ENCODE measurements at regions not wholly inside any gene's neighbourhood (a gene's known extent, or its start where the extent isn't known, plus 50 kb on each side); places are given as distances from the start of the nearest gene placed in this dataset.

GRCh38 chr11:26198532-26199096 lies 133.3 kb upstream of the ANO3 start:
- no peak overlapping the region for H3K4me2 ChIP-seq
- H3K27ac Mint-ChIP-seq = no peak overlapping the region
- H3K9me2 ChIP-seq (ENCODE audit: insufficient read depth) = no peaks in the 10 kb centered on the region
- ATAC-seq = no peak
- H3K36me3 Mint-ChIP-seq (ENCODE audit: low read depth) = no peaks in the 10 kb centered on the region
- H2AFZ ChIP-seq = no peak overlapping the region
- peaks cover 4% of the 10 kb centered on the region for H3K27me3 Mint-ChIP-seq (ENCODE audit: insufficient read depth, low read depth, poor library complexity)
- DNase-seq (ENCODE audit: low spot score) = no peak
- H3K36me3 ChIP-seq (ENCODE audit: insufficient read depth) = no peaks in the 10 kb centered on the region
- no peaks in the 10 kb centered on the region for H3K4me1 ChIP-seq (ENCODE audit: insufficient read depth)
- peaks cover 2% of the 10 kb centered on the region; the same call in 1 of the 3 replicates for H3K4me1 Mint-ChIP-seq
- TF ChIP-seq ZNF114 (CRISPR knock-in tag; IDR thresholded peaks at IDR 0.05) (no peak), CREB1 (CRISPR knock-in tag; IDR thresholded peaks at IDR 0.05; ENCODE audit: low read depth) (no peak), ZNF331 (CRISPR knock-in tag; IDR thresholded peaks at IDR 0.05; ENCODE audit: low read depth) (no peak), REST (IDR thresholded peaks at IDR 0.05; ENCODE audit: unreplicated experiment) (no peak), EZH2phosphoT487 (IDR thresholded peaks at IDR 0.05; ENCODE audit: unreplicated experiment) (no peak), JUNB (IDR thresholded peaks at IDR 0.05; ENCODE audit: unreplicated experiment) (no peak), CTCF (conservative IDR thresholded peaks at IDR 0.05; ENCODE audit: low read depth in 2 of 2) (no peak), POLR2AphosphoS5 (IDR thresholded peaks at IDR 0.05; ENCODE audit: low read depth) (no peak), EZH2 (IDR thresholded peaks at IDR 0.05; ENCODE audit: low read depth, unreplicated experiment) (no peak), STAT1 (IDR thresholded peaks at IDR 0.05; ENCODE audit: unreplicated experiment) (no peak), NANOG (IDR thresholded peaks at IDR 0.05; ENCODE audit: borderline replicate concordance) (no peak)
- TF ChIP-seq, protein P1, sequence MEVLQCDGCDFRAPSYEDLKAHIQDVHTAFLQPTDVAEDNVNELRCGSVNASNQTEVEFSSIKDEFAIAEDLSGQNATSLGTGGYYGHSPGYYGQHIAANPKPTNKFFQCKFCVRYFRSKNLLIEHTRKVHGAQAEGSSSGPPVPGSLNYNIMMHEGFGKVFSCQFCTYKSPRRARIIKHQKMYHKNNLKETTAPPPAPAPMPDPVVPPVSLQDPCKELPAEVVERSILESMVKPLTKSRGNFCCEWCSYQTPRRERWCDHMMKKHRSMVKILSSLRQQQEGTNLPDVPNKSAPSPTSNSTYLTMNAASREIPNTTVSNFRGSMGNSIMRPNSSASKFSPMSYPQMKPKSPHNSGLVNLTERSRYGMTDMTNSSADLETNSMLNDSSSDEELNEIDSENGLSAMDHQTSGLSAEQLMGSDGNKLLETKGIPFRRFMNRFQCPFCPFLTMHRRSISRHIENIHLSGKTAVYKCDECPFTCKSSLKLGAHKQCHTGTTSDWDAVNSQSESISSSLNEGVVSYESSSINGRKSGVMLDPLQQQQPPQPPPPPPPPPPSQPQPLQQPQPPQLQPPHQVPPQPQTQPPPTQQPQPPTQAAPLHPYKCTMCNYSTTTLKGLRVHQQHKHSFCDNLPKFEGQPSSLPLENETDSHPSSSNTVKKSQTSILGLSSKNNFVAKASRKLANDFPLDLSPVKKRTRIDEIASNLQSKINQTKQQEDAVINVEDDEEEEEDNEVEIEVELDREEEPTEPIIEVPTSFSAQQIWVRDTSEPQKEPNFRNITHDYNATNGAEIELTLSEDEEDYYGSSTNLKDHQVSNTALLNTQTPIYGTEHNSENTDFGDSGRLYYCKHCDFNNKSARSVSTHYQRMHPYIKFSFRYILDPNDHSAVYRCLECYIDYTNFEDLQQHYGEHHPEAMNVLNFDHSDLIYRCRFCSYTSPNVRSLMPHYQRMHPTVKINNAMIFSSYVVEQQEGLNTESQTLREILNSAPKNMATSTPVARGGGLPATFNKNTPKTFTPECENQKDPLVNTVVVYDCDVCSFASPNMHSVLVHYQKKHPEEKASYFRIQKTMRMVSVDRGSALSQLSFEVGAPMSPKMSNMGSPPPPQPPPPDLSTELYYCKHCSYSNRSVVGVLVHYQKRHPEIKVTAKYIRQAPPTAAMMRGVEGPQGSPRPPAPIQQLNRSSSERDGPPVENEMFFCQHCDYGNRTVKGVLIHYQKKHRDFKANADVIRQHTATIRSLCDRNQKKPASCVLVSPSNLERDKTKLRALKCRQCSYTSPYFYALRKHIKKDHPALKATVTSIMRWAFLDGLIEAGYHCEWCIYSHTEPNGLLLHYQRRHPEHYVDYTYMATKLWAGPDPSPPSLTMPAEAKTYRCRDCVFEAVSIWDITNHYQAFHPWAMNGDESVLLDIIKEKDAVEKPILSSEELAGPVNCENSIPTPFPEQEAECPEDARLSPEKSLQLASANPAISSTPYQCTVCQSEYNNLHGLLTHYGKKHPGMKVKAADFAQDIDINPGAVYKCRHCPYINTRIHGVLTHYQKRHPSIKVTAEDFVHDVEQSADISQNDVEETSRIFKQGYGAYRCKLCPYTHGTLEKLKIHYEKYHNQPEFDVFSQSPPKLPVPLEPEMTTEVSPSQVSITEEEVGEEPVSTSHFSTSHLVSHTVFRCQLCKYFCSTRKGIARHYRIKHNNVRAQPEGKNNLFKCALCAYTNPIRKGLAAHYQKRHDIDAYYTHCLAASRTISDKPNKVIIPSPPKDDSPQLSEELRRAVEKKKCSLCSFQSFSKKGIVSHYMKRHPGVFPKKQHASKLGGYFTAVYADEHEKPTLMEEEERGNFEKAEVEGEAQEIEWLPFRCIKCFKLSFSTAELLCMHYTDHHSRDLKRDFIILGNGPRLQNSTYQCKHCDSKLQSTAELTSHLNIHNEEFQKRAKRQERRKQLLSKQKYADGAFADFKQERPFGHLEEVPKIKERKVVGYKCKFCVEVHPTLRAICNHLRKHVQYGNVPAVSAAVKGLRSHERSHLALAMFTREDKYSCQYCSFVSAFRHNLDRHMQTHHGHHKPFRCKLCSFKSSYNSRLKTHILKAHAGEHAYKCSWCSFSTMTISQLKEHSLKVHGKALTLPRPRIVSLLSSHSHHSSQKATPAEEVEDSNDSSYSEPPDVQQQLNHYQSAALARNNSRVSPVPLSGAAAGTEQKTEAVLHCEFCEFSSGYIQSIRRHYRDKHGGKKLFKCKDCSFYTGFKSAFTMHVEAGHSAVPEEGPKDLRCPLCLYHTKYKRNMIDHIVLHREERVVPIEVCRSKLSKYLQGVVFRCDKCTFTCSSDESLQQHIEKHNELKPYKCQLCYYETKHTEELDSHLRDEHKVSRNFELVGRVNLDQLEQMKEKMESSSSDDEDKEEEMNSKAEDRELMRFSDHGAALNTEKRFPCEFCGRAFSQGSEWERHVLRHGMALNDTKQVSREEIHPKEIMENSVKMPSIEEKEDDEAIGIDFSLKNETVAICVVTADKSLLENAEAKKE (CRISPR knock-in tag; IDR thresholded peaks at IDR 0.05) = no peak
- TF ChIP-seq, protein P2, sequence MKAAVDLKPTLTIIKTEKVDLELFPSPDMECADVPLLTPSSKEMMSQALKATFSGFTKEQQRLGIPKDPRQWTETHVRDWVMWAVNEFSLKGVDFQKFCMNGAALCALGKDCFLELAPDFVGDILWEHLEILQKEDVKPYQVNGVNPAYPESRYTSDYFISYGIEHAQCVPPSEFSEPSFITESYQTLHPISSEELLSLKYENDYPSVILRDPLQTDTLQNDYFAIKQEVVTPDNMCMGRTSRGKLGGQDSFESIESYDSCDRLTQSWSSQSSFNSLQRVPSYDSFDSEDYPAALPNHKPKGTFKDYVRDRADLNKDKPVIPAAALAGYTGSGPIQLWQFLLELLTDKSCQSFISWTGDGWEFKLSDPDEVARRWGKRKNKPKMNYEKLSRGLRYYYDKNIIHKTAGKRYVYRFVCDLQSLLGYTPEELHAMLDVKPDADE (IDR thresholded peaks at IDR 0.05) = no peak
- H3K27me3 ChIP-seq (ENCODE audit: insufficient read depth) = no peaks in the 10 kb centered on the region
- H3K27ac ChIP-seq (ENCODE audit: low read depth) = no peak overlapping the region
- H4K20me1 ChIP-seq (replicated peaks; ENCODE audit: insufficient read depth) = no peaks in the 10 kb centered on the region
- no peak overlapping the region for H3K4me3 Mint-ChIP-seq
- no peak overlapping the region for H3K4me3 ChIP-seq
- no peaks in the 10 kb centered on the region for H3K9me3 Mint-ChIP-seq
- no peaks in the 10 kb centered on the region for H3F3A ChIP-seq (replicated peaks; ENCODE audit: low read depth)
- H3K79me2 ChIP-seq (replicated peaks; ENCODE audit: insufficient read depth) = no peaks in the 10 kb centered on the region

Measured in GM23338 (cell line).